ENCODE measurements at regions not wholly inside any gene's neighbourhood (a gene's known extent, or its start where the extent isn't known, plus 50 kb on each side); places are given as distances from the start of the nearest gene placed in this dataset.

- DNase-seq (ENCODE audit: low spot score) = no peak
- intact Hi-C loops (cut with DNase I) = no loop called here
Measured at GRCh38 chr2:41935002-41935401, 112.8 kb upstream of the PKDCC start.

- intact Hi-C loops (cut with DNase I) = no loop called here
Measured at GRCh38 chr2:41935825-41936224, 112.0 kb upstream of the PKDCC start.

GRCh38 chr2:41936771-41937463 is 110.9 kb upstream of the PKDCC start:
- DNase-seq (ENCODE audit: low spot score) = no peak

More at GRCh38 chr2:41935825-41936224, 112.0 kb upstream of the PKDCC start:
- no peak for DNase-seq (ENCODE audit: low spot score)

GRCh38 chr2:41937464-41937906 is 110.3 kb upstream of the PKDCC start:
- DNase-seq (ENCODE audit: low spot score) = no peak
- intact Hi-C loops (cut with DNase I) = no loop called here

More at GRCh38 chr2:41936771-41937463, 110.9 kb upstream of the PKDCC start:
- intact Hi-C loops (cut with DNase I) = no loop called here

- intact Hi-C loops (cut with DNase I) = no loop called here
- DNase-seq (ENCODE audit: low spot score) = no peak
Measured at GRCh38 chr2:41937921-41938708, 109.7 kb upstream of the PKDCC start.

GRCh38 chr2:41940060-41940744 is 107.6 kb upstream of the PKDCC start:
- no peak for DNase-seq (ENCODE audit: low spot score)
- intact Hi-C loops (cut with DNase I) = no loop called here

- intact Hi-C loops (cut with DNase I) = no loop called here
Measured at GRCh38 chr2:41940745-41941063, 107.1 kb upstream of the PKDCC start.

GRCh38 chr2:41941831-41942230 is 106.0 kb upstream of the PKDCC start:
- no peak for DNase-seq (ENCODE audit: low spot score)
- intact Hi-C loops (cut with DNase I) = no loop called here

More at GRCh38 chr2:41940745-41941063, 107.1 kb upstream of the PKDCC start:
- no peak for DNase-seq (ENCODE audit: low spot score)

- no peak for DNase-seq (ENCODE audit: low spot score)
- intact Hi-C loops (cut with DNase I) = no loop called here
Measured at GRCh38 chr2:41942278-41942677, 105.5 kb upstream of the PKDCC start.

GRCh38 chr2:41943159-41943558 is 104.7 kb upstream of the PKDCC start:
- intact Hi-C loops (cut with DNase I) = no loop called here

GRCh38 chr2:41944220-41944880 is 103.5 kb upstream of the PKDCC start:
- DNase-seq (ENCODE audit: low spot score) = no peak
- intact Hi-C loops (cut with DNase I) = no loop called here

More at GRCh38 chr2:41943159-41943558, 104.7 kb upstream of the PKDCC start:
- no peak for DNase-seq (ENCODE audit: low spot score)

- intact Hi-C loops (cut with DNase I) = loop anchor here (2.0 to 5.0 kb wide), 3 partner anchors 21 to 99 kb away; partner anchors contain the start of gene PKDCC
Measured at GRCh38 chr2:41947701-41948396, 100.0 kb upstream of the PKDCC start.

GRCh38 chr2:41948397-41948763 is 99.4 kb upstream of the PKDCC start:
- intact Hi-C loops (cut with DNase I) = loop anchor here (5.0 kb wide), 2 partner anchors 81 to 99 kb away; partner anchors contain the start of gene PKDCC
- no peak for DNase-seq (ENCODE audit: low spot score)

More at GRCh38 chr2:41947701-41948396, 100.0 kb upstream of the PKDCC start:
- no peak for DNase-seq (ENCODE audit: low spot score)

- intact Hi-C loops (cut with DNase I) = loop anchor here (5.0 kb wide), 2 partner anchors 82 to 98 kb away; partner anchors contain the start of gene PKDCC
- DNase-seq (ENCODE audit: low spot score) = no peak
Measured at GRCh38 chr2:41949091-41949882, 98.5 kb upstream of the PKDCC start.

- intact Hi-C loops (cut with DNase I) = loop anchor here (5.0 kb wide), 2 partner anchors 83 to 97 kb away; partner anchors contain the start of gene PKDCC
- DNase-seq (ENCODE audit: low spot score) = no peak
Measured at GRCh38 chr2:41949883-41950665, 97.7 kb upstream of the PKDCC start.

GRCh38 chr2:41950666-41950960 is 97.2 kb upstream of the PKDCC start:
- intact Hi-C loops (cut with DNase I) = no loop called here
- DNase-seq (ENCODE audit: low spot score) = no peak

All from cardiac septum (tissue), 1 donor.